ENCODE measurements at regions not wholly inside any gene's neighbourhood (a gene's known extent, or its start where the extent isn't known, plus 50 kb on each side); places are given as distances from the start of the nearest gene placed in this dataset.

DNA sequence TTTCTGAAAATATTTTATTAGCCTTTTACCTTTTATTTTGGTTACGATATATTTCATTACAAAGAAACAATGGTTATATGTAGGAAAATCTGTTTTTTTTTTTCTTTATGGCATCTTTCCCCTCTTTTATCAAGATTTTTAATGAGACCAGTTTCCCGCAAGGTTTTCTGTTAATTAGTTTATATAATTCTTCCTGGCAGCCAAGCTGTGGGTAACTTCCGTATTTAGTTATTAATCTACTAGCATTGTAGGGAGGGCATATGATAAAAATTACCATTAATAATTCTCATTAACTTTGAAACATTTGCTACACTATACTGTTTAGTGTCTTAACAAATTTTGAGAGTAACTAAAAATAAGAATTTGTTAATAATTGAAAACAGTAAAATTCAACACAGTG, 181.1 kb upstream of the GPRIN3 start:
- no peaks in the 10 kb centered on the region for H3K27me3 ChIP-seq (ENCODE audit: control insufficient read depth, insufficient read depth, low read length)
- H3K9me3 ChIP-seq (replicated peaks; ENCODE audit: control insufficient read depth, low read depth, low read length): no peaks in the 10 kb centered on the region
- no peaks in the 10 kb centered on the region for H3K36me3 ChIP-seq (ENCODE audit: control insufficient read depth, insufficient read depth, low read length)
- DNase-seq: no peak
- no peaks in the 10 kb centered on the region for H3K4me1 ChIP-seq (ENCODE audit: control insufficient read depth, insufficient read depth, low read length)
- H3K4me3 ChIP-seq (ENCODE audit: low read length): no peak overlapping the region
- no peak overlapping the region for H3K27ac ChIP-seq (ENCODE audit: low read length)
- no CpG with 5 or more reads among the region's 3 CpGs for WGBS (ENCODE audit: insufficient coverage)

DNA sequence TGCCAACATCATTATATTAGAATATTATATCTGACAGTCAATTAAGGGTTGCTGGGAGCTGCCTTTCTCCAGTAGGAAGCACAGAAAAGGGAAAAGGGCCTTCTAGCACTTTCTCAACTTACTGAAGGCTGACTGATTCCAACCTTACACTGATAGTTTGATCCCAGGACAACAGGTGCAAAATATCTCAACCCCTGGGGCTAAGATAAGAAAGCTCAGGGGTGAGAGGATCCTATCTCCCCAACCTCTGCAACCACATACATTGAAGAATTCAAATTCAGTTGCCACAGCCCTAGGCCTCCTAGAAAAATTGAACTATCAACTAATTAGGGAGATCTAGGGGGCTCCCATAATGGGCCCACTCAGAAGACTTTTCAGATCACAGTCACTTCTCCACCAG, 179.1 kb upstream of the GPRIN3 start:
- H3K9me3 ChIP-seq (replicated peaks; ENCODE audit: control insufficient read depth, low read depth, low read length): no peaks in the 10 kb centered on the region
- no peaks in the 10 kb centered on the region for H3K27me3 ChIP-seq (ENCODE audit: control insufficient read depth, insufficient read depth, low read length)
- H3K36me3 ChIP-seq (ENCODE audit: control insufficient read depth, insufficient read depth, low read length): no peaks in the 10 kb centered on the region
- H3K4me1 ChIP-seq (ENCODE audit: control insufficient read depth, insufficient read depth, low read length): no peaks in the 10 kb centered on the region
- DNase-seq: no peak
- H3K4me3 ChIP-seq (ENCODE audit: low read length): no peak overlapping the region
- H3K27ac ChIP-seq (ENCODE audit: low read length): no peak overlapping the region

DNA sequence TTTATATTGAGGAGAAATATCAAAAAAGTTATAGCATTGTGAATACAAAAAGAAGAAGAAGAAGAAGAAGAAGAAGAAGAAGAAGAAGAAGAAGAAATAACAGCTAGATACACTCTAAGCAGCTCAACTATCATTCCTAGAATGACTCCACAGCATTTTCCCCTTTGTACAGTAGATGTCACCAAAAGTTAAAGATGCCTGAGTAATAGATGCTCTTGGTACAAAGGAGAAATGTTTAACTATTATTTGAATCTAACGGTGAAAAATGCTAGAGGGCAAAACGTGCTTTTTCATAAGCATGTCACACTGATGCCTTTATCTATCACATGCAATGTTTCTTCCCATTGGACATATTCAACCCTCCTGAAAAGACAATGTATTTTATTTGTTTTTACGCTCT, 178.4 kb upstream of the GPRIN3 start:
- peak; percentile 17 for DNase-seq
- no peak overlapping the region for H3K4me3 ChIP-seq (ENCODE audit: low read length)
- no peaks in the 10 kb centered on the region for H3K4me1 ChIP-seq (ENCODE audit: control insufficient read depth, insufficient read depth, low read length)
- WGBS (ENCODE audit: insufficient coverage): no CpG with 5 or more reads among the region's 3 CpGs
- no peaks in the 10 kb centered on the region for H3K36me3 ChIP-seq (ENCODE audit: control insufficient read depth, insufficient read depth, low read length)
- H3K9me3 ChIP-seq (replicated peaks; ENCODE audit: control insufficient read depth, low read depth, low read length): no peaks in the 10 kb centered on the region
- H3K27me3 ChIP-seq (ENCODE audit: control insufficient read depth, insufficient read depth, low read length): no peaks in the 10 kb centered on the region
- H3K27ac ChIP-seq (ENCODE audit: low read length): no peak overlapping the region

DNA sequence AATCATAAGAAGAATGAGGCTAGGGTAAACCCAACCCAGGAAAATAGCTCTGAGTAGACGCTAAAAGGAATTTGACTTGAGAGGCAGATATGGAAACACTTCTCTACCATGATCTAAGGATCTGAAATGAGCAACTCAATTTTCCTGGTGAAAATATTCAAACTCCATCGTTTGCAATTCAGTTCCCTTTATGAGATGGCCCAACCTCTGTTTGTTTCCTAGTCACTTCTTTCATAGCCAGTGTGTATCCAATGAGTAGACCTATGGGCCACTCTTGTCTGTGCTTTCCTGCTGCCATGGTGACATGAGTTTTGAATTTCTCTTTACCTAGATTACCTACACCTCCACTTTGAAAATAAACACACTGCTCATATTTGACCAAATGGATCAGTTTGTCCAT, 176.2 kb upstream of the GPRIN3 start:
- whole genome bisulfite sequencing (ENCODE audit: insufficient coverage): 71% methylated on average over 1 of the region's 2 CpGs
- H3K4me1 ChIP-seq (ENCODE audit: control insufficient read depth, insufficient read depth, low read length): no peaks in the 10 kb centered on the region
- no peak overlapping the region for H3K4me3 ChIP-seq (ENCODE audit: low read length)
- no peaks in the 10 kb centered on the region for H3K36me3 ChIP-seq (ENCODE audit: control insufficient read depth, insufficient read depth, low read length)
- H3K27ac ChIP-seq (ENCODE audit: low read length): no peak overlapping the region
- no peaks in the 10 kb centered on the region for H3K9me3 ChIP-seq (replicated peaks; ENCODE audit: control insufficient read depth, low read depth, low read length)
- no peak for DNase-seq
- no peaks in the 10 kb centered on the region for H3K27me3 ChIP-seq (ENCODE audit: control insufficient read depth, insufficient read depth, low read length)

DNA sequence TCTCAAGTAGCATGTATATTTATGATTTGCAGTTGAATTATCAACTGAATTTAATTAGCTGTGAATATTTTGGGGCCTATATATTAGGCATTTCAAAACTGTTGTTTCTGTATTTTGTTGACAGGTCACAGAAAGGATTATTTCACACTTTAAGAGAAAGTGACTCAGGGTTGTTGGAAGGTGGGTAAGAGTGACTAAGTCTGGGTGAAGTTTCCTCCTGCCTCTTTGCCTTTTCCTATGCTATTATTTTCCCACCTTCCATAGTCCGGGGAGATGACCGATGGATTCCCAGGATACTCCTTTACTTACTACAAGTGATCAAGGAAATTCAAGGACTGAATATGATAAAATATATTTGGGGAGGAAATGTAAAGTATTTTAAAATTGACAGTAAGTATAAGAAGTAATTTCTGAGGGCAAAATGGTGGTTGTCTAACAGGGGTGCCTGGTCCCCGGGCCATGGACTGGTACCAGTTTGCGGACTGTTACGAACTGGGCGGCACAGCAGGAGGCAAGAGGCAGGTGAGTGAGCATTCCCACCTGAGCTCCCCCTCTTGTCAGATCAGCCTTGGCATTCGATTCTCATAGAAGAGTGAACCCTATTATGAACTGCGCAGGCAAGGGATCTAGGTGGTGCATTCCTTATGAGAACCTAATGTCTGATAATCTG, 175.5 kb upstream of the GPRIN3 start:
- Histone ChIP-seq H3K27me3 (ENCODE audit: control insufficient read depth, insufficient read depth, low read length) (no peaks in the 10 kb centered on the region), H3K36me3 (ENCODE audit: control insufficient read depth, insufficient read depth, low read length) (no peaks in the 10 kb centered on the region), H3K4me1 (ENCODE audit: control insufficient read depth, insufficient read depth, low read length) (no peaks in the 10 kb centered on the region), H3K9me3 (replicated peaks; ENCODE audit: control insufficient read depth, low read depth, low read length) (no peaks in the 10 kb centered on the region), H3K4me3 (ENCODE audit: low read length) (no peak overlapping the region), H3K27ac (ENCODE audit: low read length) (no peak overlapping the region)
- WGBS (ENCODE audit: insufficient coverage): no CpG with 5 or more reads among the region's 8 CpGs
- DNase-seq: no peak

DNA sequence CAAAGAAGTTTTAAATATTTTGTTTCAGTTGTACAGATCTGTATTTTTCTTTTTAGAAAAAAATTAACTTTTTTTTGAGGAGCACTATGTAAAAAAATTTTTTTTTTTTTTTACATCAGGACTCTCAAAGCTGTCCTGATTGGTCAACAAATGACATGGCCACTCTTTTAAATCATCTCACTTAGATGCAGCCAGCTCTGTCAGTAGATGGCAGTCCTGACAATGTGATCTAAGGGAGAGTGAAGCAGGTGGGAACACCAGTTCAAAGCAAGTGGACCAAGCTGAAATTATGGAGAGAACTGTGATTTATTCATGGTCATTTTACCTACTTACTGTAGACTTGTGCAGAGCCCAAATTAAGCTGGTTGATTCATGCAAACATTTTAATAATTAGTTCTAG, 174.7 kb upstream of the GPRIN3 start:
- DNase-seq: peak; percentile 17
- H3K9me3 ChIP-seq (replicated peaks; ENCODE audit: control insufficient read depth, low read depth, low read length): no peaks in the 10 kb centered on the region
- H3K27me3 ChIP-seq (ENCODE audit: control insufficient read depth, insufficient read depth, low read length): no peaks in the 10 kb centered on the region
- H3K36me3 ChIP-seq (ENCODE audit: control insufficient read depth, insufficient read depth, low read length): no peaks in the 10 kb centered on the region
- H3K4me3 ChIP-seq (ENCODE audit: low read length): no peak overlapping the region
- H3K27ac ChIP-seq (ENCODE audit: low read length): no peak overlapping the region
- H3K4me1 ChIP-seq (ENCODE audit: control insufficient read depth, insufficient read depth, low read length): no peaks in the 10 kb centered on the region

DNA sequence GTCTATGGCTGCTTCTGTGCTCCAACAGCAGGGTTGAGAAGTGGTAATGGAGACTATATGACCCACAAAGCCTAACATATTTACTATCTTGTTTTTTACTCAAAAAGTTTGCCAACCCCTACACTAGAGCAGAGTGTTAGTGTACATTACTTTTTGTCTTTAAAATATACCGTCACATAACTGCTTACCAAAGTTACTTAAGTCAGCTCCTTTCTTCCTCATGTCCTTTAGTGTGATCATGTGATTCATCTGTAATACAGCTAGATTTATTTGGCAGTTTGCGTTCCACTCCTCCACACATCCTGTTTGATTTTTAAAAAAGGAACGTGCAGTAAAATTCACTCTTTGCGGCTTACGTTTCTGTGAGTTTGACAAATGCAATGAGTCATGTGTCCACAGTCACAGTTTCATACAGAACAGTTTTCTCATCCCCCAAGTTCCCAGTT, 162.4 kb upstream of the GPRIN3 start:
- no peaks in the 10 kb centered on the region for H3K4me1 ChIP-seq (ENCODE audit: control insufficient read depth, insufficient read depth, low read length)
- no peaks in the 10 kb centered on the region for H3K36me3 ChIP-seq (ENCODE audit: control insufficient read depth, insufficient read depth, low read length)
- no peak overlapping the region for H3K4me3 ChIP-seq (ENCODE audit: low read length)
- DNase-seq: peak; percentile 47
- no peak overlapping the region for H3K27ac ChIP-seq (ENCODE audit: low read length)
- H3K27me3 ChIP-seq (ENCODE audit: control insufficient read depth, insufficient read depth, low read length): no peaks in the 10 kb centered on the region
- WGBS (ENCODE audit: insufficient coverage): 58% methylated on average over 2 of the region's 5 CpGs
- no peaks in the 10 kb centered on the region for H3K9me3 ChIP-seq (replicated peaks; ENCODE audit: control insufficient read depth, low read depth, low read length)

DNA sequence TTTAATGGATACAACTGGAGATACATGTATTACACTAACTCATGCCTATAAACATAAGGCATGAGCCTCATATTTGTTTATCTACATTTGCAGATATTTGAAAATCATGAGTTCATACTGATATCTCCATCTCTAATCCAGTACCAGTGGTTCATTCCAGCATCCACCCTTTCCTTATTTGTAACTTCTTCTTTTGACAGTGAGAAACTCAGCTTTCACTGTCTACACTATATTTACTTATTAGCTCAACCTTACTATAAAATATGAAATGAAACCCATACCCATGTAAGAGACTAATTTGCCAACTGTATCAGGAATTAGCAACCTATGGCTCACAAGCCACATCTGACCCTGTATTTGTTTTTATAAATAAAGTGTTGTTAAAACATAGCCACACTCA, 161.9 kb upstream of the GPRIN3 start:
- Histone ChIP-seq H3K9me3 (replicated peaks; ENCODE audit: control insufficient read depth, low read depth, low read length) (no peaks in the 10 kb centered on the region), H3K27me3 (ENCODE audit: control insufficient read depth, insufficient read depth, low read length) (no peaks in the 10 kb centered on the region), H3K36me3 (ENCODE audit: control insufficient read depth, insufficient read depth, low read length) (no peaks in the 10 kb centered on the region), H3K27ac (ENCODE audit: low read length) (no peak overlapping the region), H3K4me3 (ENCODE audit: low read length) (no peak overlapping the region), H3K4me1 (ENCODE audit: control insufficient read depth, insufficient read depth, low read length) (no peaks in the 10 kb centered on the region)
- no peak for DNase-seq

DNA sequence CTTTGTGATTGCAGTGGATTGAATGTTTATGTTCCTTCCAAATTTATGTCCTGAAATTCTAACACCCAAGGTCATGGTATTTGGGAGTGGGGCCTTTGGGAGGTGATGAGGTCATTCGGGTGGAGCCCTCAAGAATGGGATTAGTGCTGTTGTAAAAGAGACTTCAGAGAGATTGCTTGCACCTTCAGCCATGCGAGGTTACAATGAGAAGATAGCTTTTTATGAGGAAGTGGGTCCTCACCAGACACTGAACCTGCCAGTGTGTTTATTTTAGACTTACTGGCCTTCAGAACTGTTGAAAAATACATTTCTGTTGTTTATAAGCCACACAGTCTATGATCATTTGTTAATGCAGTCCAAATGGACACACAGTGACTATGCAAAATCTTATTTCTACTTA, 161.0 kb upstream of the GPRIN3 start:
- no peak overlapping the region for H3K4me3 ChIP-seq (ENCODE audit: low read length)
- no peak overlapping the region for H3K27ac ChIP-seq (ENCODE audit: low read length)
- H3K4me1 ChIP-seq (ENCODE audit: control insufficient read depth, insufficient read depth, low read length): no peaks in the 10 kb centered on the region
- H3K9me3 ChIP-seq (replicated peaks; ENCODE audit: control insufficient read depth, low read depth, low read length): no peaks in the 10 kb centered on the region
- no peaks in the 10 kb centered on the region for H3K27me3 ChIP-seq (ENCODE audit: control insufficient read depth, insufficient read depth, low read length)
- WGBS (ENCODE audit: insufficient coverage): 17% methylated on average over 2 of the region's 2 CpGs
- DNase-seq: no peak
- no peaks in the 10 kb centered on the region for H3K36me3 ChIP-seq (ENCODE audit: control insufficient read depth, insufficient read depth, low read length)

DNA sequence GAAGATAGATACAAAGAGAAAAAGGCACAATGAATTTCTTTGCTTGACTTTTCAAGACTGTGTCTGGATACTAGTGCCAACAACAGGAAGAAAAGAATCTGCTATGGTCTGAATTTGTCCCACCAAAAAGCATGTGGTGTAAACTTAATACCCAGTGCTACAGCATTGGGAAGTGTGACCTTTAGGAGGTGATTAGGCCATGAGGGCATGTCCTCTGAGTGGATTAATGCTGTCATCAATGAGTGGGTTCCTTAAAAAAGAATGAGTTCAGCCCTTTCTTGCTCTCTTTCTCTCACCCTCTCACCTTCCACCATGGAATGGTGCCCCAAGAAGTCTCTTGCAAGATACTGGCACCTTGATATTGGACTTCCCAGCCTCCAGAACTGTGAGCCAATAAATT, 155.7 kb upstream of the GPRIN3 start:
- no peak for DNase-seq
- no peaks in the 10 kb centered on the region for H3K36me3 ChIP-seq (ENCODE audit: control insufficient read depth, insufficient read depth, low read length)
- H3K27me3 ChIP-seq (ENCODE audit: control insufficient read depth, insufficient read depth, low read length): no peaks in the 10 kb centered on the region
- H3K4me3 ChIP-seq (ENCODE audit: low read length): no peak overlapping the region
- no peaks in the 10 kb centered on the region for H3K9me3 ChIP-seq (replicated peaks; ENCODE audit: control insufficient read depth, low read depth, low read length)
- H3K27ac ChIP-seq (ENCODE audit: low read length): no peak overlapping the region
- H3K4me1 ChIP-seq (ENCODE audit: control insufficient read depth, insufficient read depth, low read length): no peaks in the 10 kb centered on the region

DNA sequence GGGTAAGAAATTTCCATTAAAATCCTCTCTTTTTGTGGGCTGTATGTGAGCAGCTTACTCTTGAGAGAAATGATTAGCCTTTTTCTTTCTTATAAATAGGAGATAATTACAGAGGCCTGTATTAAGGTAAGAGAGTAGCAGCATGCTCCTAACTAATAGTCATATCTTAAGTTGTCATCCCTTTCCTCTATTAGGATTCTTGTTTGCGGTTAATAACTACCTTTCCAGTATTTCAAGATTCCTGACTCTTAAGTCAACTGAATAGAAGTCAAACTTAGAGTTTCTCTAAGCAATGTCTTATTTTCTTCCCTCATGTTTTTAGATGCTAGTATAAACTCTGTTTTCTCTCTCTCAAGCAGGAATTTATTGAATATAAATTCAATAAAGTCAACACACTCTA, 139.9 kb upstream of the GPRIN3 start:
- Histone ChIP-seq H3K4me3 (ENCODE audit: low read length) (no peak overlapping the region), H3K9me3 (replicated peaks; ENCODE audit: control insufficient read depth, low read depth, low read length) (peaks cover 12% of the 10 kb centered on the region), H3K27ac (ENCODE audit: low read length) (no peak overlapping the region), H3K4me1 (ENCODE audit: control insufficient read depth, insufficient read depth, low read length) (no peaks in the 10 kb centered on the region), H3K36me3 (ENCODE audit: control insufficient read depth, insufficient read depth, low read length) (no peaks in the 10 kb centered on the region), H3K27me3 (ENCODE audit: control insufficient read depth, insufficient read depth, low read length) (no peaks in the 10 kb centered on the region)
- no peak for DNase-seq
- WGBS (ENCODE audit: insufficient coverage): no CpG with 5 or more reads among the region's 1 CpG
